ENCODE measurements at regions not wholly inside any gene's neighbourhood (a gene's known extent, or its start where the extent isn't known, plus 50 kb on each side); places are given as distances from the start of the nearest gene placed in this dataset.

GRCh38 chr20:39643292-39643691 is 681.1 kb downstream of the DHX35 start:
- H3K9ac ChIP-seq (ENCODE audit: low read depth in 1 of 2, low read length in 2 of 2) = no peak overlapping the region
- H3K9me3 ChIP-seq (ENCODE audit: control insufficient read depth in 1 of 2, low read length in 2 of 2) = no peaks in the 10 kb centered on the region
- no peaks in the 10 kb centered on the region for H3K4me1 ChIP-seq (ENCODE audit: control insufficient read depth in 1 of 2, insufficient read depth in 2 of 2, low read length in 2 of 2)
- H3K27ac ChIP-seq (ENCODE audit: low read depth, low read length) = no peak overlapping the region
- H3K4me3 ChIP-seq (ENCODE audit: low read depth in 1 of 2, low read length in 2 of 2) = no peak overlapping the region
- H3K36me3 ChIP-seq (ENCODE audit: control insufficient read depth in 1 of 2, insufficient read depth in 2 of 2, low read length in 2 of 2) = no peaks in the 10 kb centered on the region
- no peaks in the 10 kb centered on the region for H3K27me3 ChIP-seq (ENCODE audit: control insufficient read depth in 1 of 2, insufficient read depth in 2 of 2, low read length in 2 of 2)

GRCh38 chr20:39641423-39641822 is 679.3 kb downstream of the DHX35 start:
- Histone ChIP-seq H3K27me3 (ENCODE audit: control insufficient read depth in 1 of 2, insufficient read depth in 2 of 2, low read length in 2 of 2) (no peaks in the 10 kb centered on the region), H3K4me1 (ENCODE audit: control insufficient read depth in 1 of 2, insufficient read depth in 2 of 2, low read length in 2 of 2) (no peaks in the 10 kb centered on the region)

GRCh38 chr20:39640147-39640546 is 678.0 kb downstream of the DHX35 start:
- Histone ChIP-seq H3K9me3 (ENCODE audit: control insufficient read depth in 1 of 2, low read length in 2 of 2) (no peaks in the 10 kb centered on the region), H3K27ac (ENCODE audit: low read depth, low read length) (no peak overlapping the region), H3K4me1 (ENCODE audit: control insufficient read depth in 1 of 2, insufficient read depth in 2 of 2, low read length in 2 of 2) (no peaks in the 10 kb centered on the region), H3K9ac (ENCODE audit: low read depth in 1 of 2, low read length in 2 of 2) (no peak overlapping the region), H3K27me3 (ENCODE audit: control insufficient read depth in 1 of 2, insufficient read depth in 2 of 2, low read length in 2 of 2) (no peaks in the 10 kb centered on the region), H3K36me3 (ENCODE audit: control insufficient read depth in 1 of 2, insufficient read depth in 2 of 2, low read length in 2 of 2) (no peaks in the 10 kb centered on the region), H3K4me3 (ENCODE audit: low read depth in 1 of 2, low read length in 2 of 2) (no peak overlapping the region)

More at GRCh38 chr20:39641423-39641822, 679.3 kb downstream of the DHX35 start:
- H3K36me3 ChIP-seq (ENCODE audit: control insufficient read depth in 1 of 2, insufficient read depth in 2 of 2, low read length in 2 of 2) = no peaks in the 10 kb centered on the region
- H3K9me3 ChIP-seq (ENCODE audit: control insufficient read depth in 1 of 2, low read length in 2 of 2) = no peaks in the 10 kb centered on the region
- H3K9ac ChIP-seq (ENCODE audit: low read depth in 1 of 2, low read length in 2 of 2) = no peak overlapping the region
- H3K27ac ChIP-seq (ENCODE audit: low read depth, low read length) = no peak overlapping the region
- H3K4me3 ChIP-seq (ENCODE audit: low read depth in 1 of 2, low read length in 2 of 2) = no peak overlapping the region

GRCh38 chr20:39638731-39639130 is 676.6 kb downstream of the DHX35 start:
- Histone ChIP-seq H3K9me3 (ENCODE audit: control insufficient read depth in 1 of 2, low read length in 2 of 2) (no peaks in the 10 kb centered on the region), H3K27me3 (ENCODE audit: control insufficient read depth in 1 of 2, insufficient read depth in 2 of 2, low read length in 2 of 2) (no peaks in the 10 kb centered on the region), H3K9ac (ENCODE audit: low read depth in 1 of 2, low read length in 2 of 2) (no peak overlapping the region), H3K36me3 (ENCODE audit: control insufficient read depth in 1 of 2, insufficient read depth in 2 of 2, low read length in 2 of 2) (no peaks in the 10 kb centered on the region), H3K27ac (ENCODE audit: low read depth, low read length) (no peak overlapping the region), H3K4me3 (ENCODE audit: low read depth in 1 of 2, low read length in 2 of 2) (no peak overlapping the region), H3K4me1 (ENCODE audit: control insufficient read depth in 1 of 2, insufficient read depth in 2 of 2, low read length in 2 of 2) (no peaks in the 10 kb centered on the region)

GRCh38 chr20:39633689-39634088 is 671.5 kb downstream of the DHX35 start:
- no peaks in the 10 kb centered on the region for H3K36me3 ChIP-seq (ENCODE audit: control insufficient read depth in 1 of 2, insufficient read depth in 2 of 2, low read length in 2 of 2)
- no peak overlapping the region for H3K27ac ChIP-seq (ENCODE audit: low read depth, low read length)
- H3K27me3 ChIP-seq (ENCODE audit: control insufficient read depth in 1 of 2, insufficient read depth in 2 of 2, low read length in 2 of 2) = no peaks in the 10 kb centered on the region
- no peak overlapping the region for H3K9ac ChIP-seq (ENCODE audit: low read depth in 1 of 2, low read length in 2 of 2)
- peaks cover 0 to 6% of the 10 kb centered on the region in 2 donors for H3K4me1 ChIP-seq (ENCODE audit: control insufficient read depth in 1 of 2, insufficient read depth in 2 of 2, low read length in 2 of 2)
- H3K9me3 ChIP-seq (ENCODE audit: control insufficient read depth in 1 of 2, low read length in 2 of 2) = no peaks in the 10 kb centered on the region
- no peak overlapping the region for H3K4me3 ChIP-seq (ENCODE audit: low read depth in 1 of 2, low read length in 2 of 2)

GRCh38 chr20:39632757-39633156 is 670.6 kb downstream of the DHX35 start:
- Histone ChIP-seq H3K27me3 (ENCODE audit: control insufficient read depth in 1 of 2, insufficient read depth in 2 of 2, low read length in 2 of 2) (no peaks in the 10 kb centered on the region), H3K9ac (ENCODE audit: low read depth in 1 of 2, low read length in 2 of 2) (no peak overlapping the region), H3K4me3 (ENCODE audit: low read depth in 1 of 2, low read length in 2 of 2) (no peak overlapping the region), H3K36me3 (ENCODE audit: control insufficient read depth in 1 of 2, insufficient read depth in 2 of 2, low read length in 2 of 2) (no peaks in the 10 kb centered on the region), H3K4me1 (ENCODE audit: control insufficient read depth in 1 of 2, insufficient read depth in 2 of 2, low read length in 2 of 2) (peaks cover 0 to 6% of the 10 kb centered on the region in 2 donors), H3K9me3 (ENCODE audit: control insufficient read depth in 1 of 2, low read length in 2 of 2) (no peaks in the 10 kb centered on the region), H3K27ac (ENCODE audit: low read depth, low read length) (no peak overlapping the region)

GRCh38 chr20:39632176-39632575 is 670.0 kb downstream of the DHX35 start:
- peaks cover 0 to 6% of the 10 kb centered on the region in 2 donors for H3K4me1 ChIP-seq (ENCODE audit: control insufficient read depth in 1 of 2, insufficient read depth in 2 of 2, low read length in 2 of 2)
- H3K9me3 ChIP-seq (ENCODE audit: control insufficient read depth in 1 of 2, low read length in 2 of 2) = no peaks in the 10 kb centered on the region
- no peak overlapping the region for H3K4me3 ChIP-seq (ENCODE audit: low read depth in 1 of 2, low read length in 2 of 2)
- H3K9ac ChIP-seq (ENCODE audit: low read depth in 1 of 2, low read length in 2 of 2) = no peak overlapping the region
- H3K36me3 ChIP-seq (ENCODE audit: control insufficient read depth in 1 of 2, insufficient read depth in 2 of 2, low read length in 2 of 2) = no peaks in the 10 kb centered on the region
- no peak overlapping the region for H3K27ac ChIP-seq (ENCODE audit: low read depth, low read length)
- no peaks in the 10 kb centered on the region for H3K27me3 ChIP-seq (ENCODE audit: control insufficient read depth in 1 of 2, insufficient read depth in 2 of 2, low read length in 2 of 2)

GRCh38 chr20:39631557-39631956 is 669.4 kb downstream of the DHX35 start:
- Histone ChIP-seq H3K36me3 (ENCODE audit: control insufficient read depth in 1 of 2, insufficient read depth in 2 of 2, low read length in 2 of 2) (no peaks in the 10 kb centered on the region), H3K4me1 (ENCODE audit: control insufficient read depth in 1 of 2, insufficient read depth in 2 of 2, low read length in 2 of 2) (peaks cover 0 to 6% of the 10 kb centered on the region in 2 donors), H3K27me3 (ENCODE audit: control insufficient read depth in 1 of 2, insufficient read depth in 2 of 2, low read length in 2 of 2) (no peaks in the 10 kb centered on the region), H3K4me3 (ENCODE audit: low read depth in 1 of 2, low read length in 2 of 2) (no peak overlapping the region), H3K27ac (ENCODE audit: low read depth, low read length) (no peak overlapping the region), H3K9me3 (ENCODE audit: control insufficient read depth in 1 of 2, low read length in 2 of 2) (no peaks in the 10 kb centered on the region), H3K9ac (ENCODE audit: low read depth in 1 of 2, low read length in 2 of 2) (no peak overlapping the region)

GRCh38 chr20:39630215-39630908 is 668.2 kb downstream of the DHX35 start:
- Histone ChIP-seq H3K36me3 (ENCODE audit: control insufficient read depth in 1 of 2, insufficient read depth in 2 of 2, low read length in 2 of 2) (no peaks in the 10 kb centered on the region), H3K4me3 (ENCODE audit: low read depth in 1 of 2, low read length in 2 of 2) (no peak overlapping the region), H3K27ac (ENCODE audit: low read depth, low read length) (no peak overlapping the region), H3K27me3 (ENCODE audit: control insufficient read depth in 1 of 2, insufficient read depth in 2 of 2, low read length in 2 of 2) (no peaks in the 10 kb centered on the region), H3K9me3 (ENCODE audit: control insufficient read depth in 1 of 2, low read length in 2 of 2) (no peaks in the 10 kb centered on the region), H3K4me1 (ENCODE audit: control insufficient read depth in 1 of 2, insufficient read depth in 2 of 2, low read length in 2 of 2) (peaks cover 0 to 6% of the 10 kb centered on the region in 2 donors), H3K9ac (ENCODE audit: low read depth in 1 of 2, low read length in 2 of 2) (no peak overlapping the region)

GRCh38 chr20:39627765-39628164 is 665.6 kb downstream of the DHX35 start:
- no peak overlapping the region for H3K9ac ChIP-seq (ENCODE audit: low read depth in 1 of 2, low read length in 2 of 2)
- no peaks in the 10 kb centered on the region for H3K27me3 ChIP-seq (ENCODE audit: control insufficient read depth in 1 of 2, insufficient read depth in 2 of 2, low read length in 2 of 2)
- H3K36me3 ChIP-seq (ENCODE audit: control insufficient read depth in 1 of 2, insufficient read depth in 2 of 2, low read length in 2 of 2) = no peaks in the 10 kb centered on the region
- no peak overlapping the region for H3K27ac ChIP-seq (ENCODE audit: low read depth, low read length)
- peaks cover 0 to 4% of the 10 kb centered on the region in 2 donors for H3K4me1 ChIP-seq (ENCODE audit: control insufficient read depth in 1 of 2, insufficient read depth in 2 of 2, low read length in 2 of 2)
- no peak overlapping the region for H3K4me3 ChIP-seq (ENCODE audit: low read depth in 1 of 2, low read length in 2 of 2)
- no peaks in the 10 kb centered on the region for H3K9me3 ChIP-seq (ENCODE audit: control insufficient read depth in 1 of 2, low read length in 2 of 2)

Data from duodenal mucosa (tissue), 2 donors.